HUES48 (cell line): ENCODE measurements at regions not wholly inside any gene's neighbourhood (a gene's known extent, or its start where the extent isn't known, plus 50 kb on each side); places are given as distances from the start of the nearest gene placed in this dataset.
A peak's percentile ranks its signal among the peaks of the same experiment; 100 is the strongest.
"Not testable (repeated sequence)": the region's sequence is repeated elsewhere in the genome, so short reads cannot be mapped to it uniquely, and the experiment has no call there.

Experiments
- H3K27ac ChIP-seq: one replicate; pipeline ENCODE4 v1.7.0; 2013; ENCODE audit warnings: low read depth, low read length, inconsistent platforms
- H3K27me3 ChIP-seq: 2 replicates; pipeline ENCODE4 v1.6.1; 2013; ENCODE audit warnings: mild to moderate bottlenecking, low read length; ENCODE audit not compliant: control insufficient read depth, insufficient read depth
- H3K36me3 ChIP-seq: 2 replicates; pipeline ENCODE4 v1.6.1; 2013; ENCODE audit warnings: low read length; ENCODE audit not compliant: control insufficient read depth, insufficient read depth
- H3K4me1 ChIP-seq: 2 replicates; pipeline ENCODE4 v1.6.1; 2013; ENCODE audit warnings: mild to moderate bottlenecking, low read length; ENCODE audit not compliant: control insufficient read depth, insufficient read depth
- H3K4me3 ChIP-seq: 2 replicates; pipeline ENCODE4 v1.5.1; 2013; ENCODE audit warnings: mild to moderate bottlenecking, low read depth, low read length
- H3K9ac ChIP-seq: 2 replicates; pipeline ENCODE4 v1.6.1; 2013; ENCODE audit warnings: mild to moderate bottlenecking, low read depth, low read length, moderate library complexity
- H3K9me3 ChIP-seq: 2 replicates; pipeline ENCODE4 v1.6.1; 2013; ENCODE audit warnings: low read length; ENCODE audit not compliant: control insufficient read depth, insufficient read depth

DNA sequence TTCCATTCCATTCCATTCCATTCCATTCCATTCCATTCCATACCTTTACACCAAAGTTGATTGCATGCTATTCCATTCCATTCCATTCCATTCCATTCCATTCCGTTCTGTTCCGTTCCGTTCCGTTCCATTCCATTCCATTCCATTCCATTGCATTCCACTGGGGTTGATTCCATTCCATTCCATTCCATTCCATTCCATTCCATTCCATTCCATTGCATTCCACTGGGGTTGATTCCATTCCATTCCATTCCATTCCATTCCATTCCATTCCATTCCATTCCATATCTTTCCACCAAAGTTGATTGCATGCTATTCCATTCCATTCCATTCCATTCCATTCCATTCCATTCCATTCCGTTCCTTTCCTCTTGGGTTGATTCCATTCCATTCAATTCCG lies 151.9 kb downstream of the CWH43 start:
- not testable (repeated sequence) for H3K9ac ChIP-seq, H3K27me3 ChIP-seq, H3K27ac ChIP-seq, H3K36me3 ChIP-seq, H3K4me3 ChIP-seq, H3K4me1 ChIP-seq
- peaks cover 11% of the 10 kb centered on the region for H3K9me3 ChIP-seq

DNA sequence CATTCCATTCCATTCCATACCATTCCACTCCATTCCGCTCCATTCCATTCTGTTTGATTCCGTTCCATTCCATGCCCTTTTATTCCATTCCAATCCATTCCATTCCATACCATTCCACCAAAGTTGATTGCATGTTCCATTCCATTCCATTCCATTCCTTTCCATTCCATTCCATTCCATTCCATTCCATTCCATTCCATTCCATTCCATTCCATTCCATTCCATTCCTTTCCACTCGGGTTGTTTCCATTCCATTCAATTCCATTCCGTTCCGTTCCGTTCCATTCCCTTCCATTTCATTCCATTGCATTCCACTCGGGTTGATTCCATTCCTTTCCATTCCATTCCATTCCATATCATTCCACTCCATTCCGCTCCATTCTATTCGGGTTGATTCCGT lies 152.7 kb downstream of the CWH43 start:
- peaks cover 16% of the 10 kb centered on the region for H3K9me3 ChIP-seq
- not testable (repeated sequence) for H3K27ac ChIP-seq, H3K9ac ChIP-seq, H3K4me3 ChIP-seq, H3K4me1 ChIP-seq, H3K27me3 ChIP-seq, H3K36me3 ChIP-seq

DNA sequence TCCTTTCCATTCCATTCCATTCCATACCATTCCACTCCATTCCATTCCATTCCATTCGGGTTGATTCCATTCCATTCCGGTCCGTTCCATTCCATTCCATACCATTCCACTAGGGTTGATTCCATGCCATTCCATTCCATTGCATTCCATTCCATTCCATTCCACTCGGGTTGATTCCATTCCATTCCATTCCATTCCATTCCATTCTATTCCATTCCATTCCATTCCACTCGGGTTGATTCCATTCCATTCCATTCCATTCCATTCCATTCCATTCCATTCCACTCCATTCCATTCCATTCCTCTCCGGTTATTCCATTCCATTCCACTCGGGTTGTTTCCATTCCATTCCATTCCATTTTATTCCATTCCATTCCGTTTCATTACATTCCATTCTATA lies 153.4 kb downstream of the CWH43 start:
- H3K27ac ChIP-seq = not testable (repeated sequence)
- peaks cover 19% of the 10 kb centered on the region for H3K9me3 ChIP-seq

DNA sequence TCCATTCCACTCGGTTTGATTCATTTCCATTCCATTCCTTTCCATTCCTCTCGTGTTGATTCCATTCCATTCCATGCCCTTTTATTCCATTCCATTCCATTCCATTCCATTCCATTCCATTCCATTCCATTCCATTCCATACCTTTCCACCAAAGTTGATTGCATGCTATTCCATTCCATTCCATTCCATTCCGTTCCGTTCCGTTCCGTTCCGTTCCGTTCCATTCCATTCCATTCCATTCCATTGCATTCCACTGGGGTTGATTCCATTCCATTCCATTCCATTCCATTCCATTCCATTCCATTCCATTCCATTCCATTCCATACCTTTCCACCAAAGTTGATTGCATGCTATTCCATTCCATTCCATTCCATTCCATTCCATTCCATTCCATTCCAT lies 154.3 kb downstream of the CWH43 start:
- H3K9ac ChIP-seq, H3K27ac ChIP-seq, H3K27me3 ChIP-seq, H3K4me1 ChIP-seq, H3K36me3 ChIP-seq, H3K4me3 ChIP-seq: not testable (repeated sequence)
- peaks cover 24% of the 10 kb centered on the region for H3K9me3 ChIP-seq

More for the DNA sequence above, 153.4 kb downstream of the CWH43 start:
- not testable (repeated sequence) for H3K9ac ChIP-seq, H3K4me1 ChIP-seq, H3K4me3 ChIP-seq, H3K36me3 ChIP-seq, H3K27me3 ChIP-seq

- not testable (repeated sequence) for H3K4me3 ChIP-seq, H3K36me3 ChIP-seq, H3K27ac ChIP-seq, H3K27me3 ChIP-seq, H3K9ac ChIP-seq, H3K4me1 ChIP-seq
- H3K9me3 ChIP-seq = peaks cover 40% of the 10 kb centered on the region
Measured at GRCh38 chr4:49141955-49142354, 155.9 kb downstream of the CWH43 start.

DNA sequence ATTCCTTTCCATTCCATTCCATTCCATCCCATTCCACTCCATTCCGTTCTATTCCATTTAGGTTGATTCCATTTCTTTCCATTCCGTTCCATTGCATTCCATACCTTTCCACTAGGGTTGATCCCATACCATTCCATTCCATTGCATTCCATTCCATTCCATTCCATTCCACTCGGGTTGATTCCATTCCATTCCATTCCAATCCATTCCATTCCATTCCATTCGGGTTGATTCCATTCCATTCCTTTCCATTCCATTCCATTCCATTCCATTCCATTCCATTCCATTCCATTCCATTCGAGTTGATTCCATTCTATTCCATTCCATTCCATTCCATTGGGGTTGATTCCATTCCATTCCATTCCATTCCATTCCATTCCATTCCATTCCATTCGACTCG lies 161.1 kb downstream of the CWH43 start:
- H3K36me3 ChIP-seq, H3K27me3 ChIP-seq, H3K27ac ChIP-seq, H3K9ac ChIP-seq, H3K4me1 ChIP-seq: not testable (repeated sequence)
- peaks cover 84% of the 10 kb centered on the region for H3K9me3 ChIP-seq
- peak overlapping the region; percentile 6; the same call in 1 of the 2 replicates for H3K4me3 ChIP-seq

DNA sequence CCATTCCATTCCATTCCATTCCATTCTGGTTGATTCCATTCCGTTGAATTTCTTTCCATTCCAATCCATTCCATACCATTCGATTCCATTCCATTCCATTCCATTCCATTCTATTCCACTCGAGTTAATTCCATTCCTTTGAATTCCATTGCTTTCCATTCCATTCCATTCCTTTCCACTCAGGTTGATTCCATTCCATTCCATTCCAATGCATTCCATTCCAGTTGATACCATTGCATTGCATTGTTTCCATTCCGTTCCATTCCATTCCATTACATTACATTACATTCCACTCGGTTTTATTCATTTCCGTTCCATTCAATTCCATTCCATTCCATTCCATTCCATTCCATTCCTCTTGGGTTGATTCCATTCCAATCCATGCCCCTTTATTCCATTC lies 161.5 kb downstream of the CWH43 start:
- Histone ChIP-seq H3K9me3 (peaks cover 89% of the 10 kb centered on the region), H3K4me3 (peak overlapping the region; percentile 6; the same call in 1 of the 2 replicates)
- H3K36me3 ChIP-seq, H3K9ac ChIP-seq, H3K27me3 ChIP-seq, H3K4me1 ChIP-seq, H3K27ac ChIP-seq: not testable (repeated sequence)

GRCh38 chr4:49149006-49149975 lies 163.2 kb downstream of the CWH43 start:
- H3K27me3 ChIP-seq, H3K36me3 ChIP-seq, H3K27ac ChIP-seq, H3K4me1 ChIP-seq, H3K9ac ChIP-seq: not testable (repeated sequence)
- H3K9me3 ChIP-seq = peaks cover 97% of the 10 kb centered on the region
- H3K4me3 ChIP-seq = peak overlapping the region; percentile 3; the same call in 1 of the 2 replicates

DNA sequence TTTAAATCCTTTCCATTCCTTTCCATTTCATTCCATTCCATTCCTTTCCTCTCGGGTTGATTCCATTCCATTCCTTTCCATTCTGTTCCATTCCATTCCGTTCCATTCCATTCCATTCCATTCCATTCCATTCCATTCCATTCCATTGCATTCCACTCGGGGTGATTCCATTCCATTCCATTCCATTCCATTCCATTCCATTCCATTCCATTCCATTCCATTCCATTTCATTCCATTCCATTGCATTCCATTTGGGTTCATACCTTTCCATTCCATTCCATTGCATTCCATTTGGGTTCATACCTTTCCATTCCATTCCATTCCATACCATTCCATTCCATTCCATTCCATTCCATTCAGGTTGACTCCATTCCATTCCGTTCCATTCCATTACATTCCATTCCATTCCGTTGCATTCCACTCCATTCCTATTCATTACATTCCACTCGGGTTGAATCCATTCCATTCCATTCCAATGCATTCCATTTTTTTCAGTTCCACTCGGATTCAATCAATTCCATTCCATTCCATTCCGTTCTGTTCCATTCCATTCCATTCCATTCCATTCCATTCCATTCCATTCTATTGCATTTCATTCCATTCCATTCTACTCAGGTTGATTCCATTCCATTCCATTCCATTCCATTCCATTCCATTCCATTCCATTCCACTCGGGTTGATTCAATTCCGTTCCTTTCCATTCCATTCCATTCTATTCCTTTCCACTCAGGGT lies 164.4 kb downstream of the CWH43 start:
- Histone ChIP-seq H3K9me3 (peaks cover 100% of the 10 kb centered on the region), H3K4me3 (peak overlapping the region; percentile 3)
- H3K27me3 ChIP-seq, H3K9ac ChIP-seq, H3K36me3 ChIP-seq, H3K4me1 ChIP-seq, H3K27ac ChIP-seq: not testable (repeated sequence)

GRCh38 chr4:49153011-49153410 lies 166.9 kb downstream of the CWH43 start:
- not testable (repeated sequence) for H3K27me3 ChIP-seq, H3K27ac ChIP-seq, H3K36me3 ChIP-seq, H3K4me1 ChIP-seq, H3K9ac ChIP-seq
- Histone ChIP-seq H3K4me3 (peak overlapping the region; percentile 15), H3K9me3 (peaks cover 95% of the 10 kb centered on the region)
